Endothelial cell (in vitro differentiated cells): ENCODE measurements at regions not wholly inside any gene's neighbourhood (a gene's known extent, or its start where the extent isn't known, plus 50 kb on each side); places are given as distances from the start of the nearest gene placed in this dataset.

Experiments
- DNase-seq: peaks from one replicate; pipeline ENCODE4 v3.0.0; 2021; ENCODE audit warnings: low spot score
- H3K27ac Mint-ChIP-seq: one replicate; pipeline ENCODE4 v1.8.0; 2021; ENCODE audit warnings: mixed read lengths, inconsistent platforms; ENCODE audit not compliant: unreplicated experiment
- H3K27me3 Mint-ChIP-seq: one replicate; pipeline ENCODE4 v1.8.0; 2021; ENCODE audit warnings: mild to moderate bottlenecking, moderate library complexity, mixed read lengths, inconsistent platforms; ENCODE audit not compliant: unreplicated experiment
- H3K36me3 Mint-ChIP-seq: one replicate; pipeline ENCODE4 v1.8.0; 2021; ENCODE audit warnings: mild to moderate bottlenecking, low read depth, mixed read lengths, inconsistent platforms; ENCODE audit not compliant: unreplicated experiment
- H3K4me1 Mint-ChIP-seq: one replicate; pipeline ENCODE4 v1.8.0; 2021; ENCODE audit warnings: mild to moderate bottlenecking, mixed read lengths, inconsistent platforms; ENCODE audit not compliant: unreplicated experiment
- H3K4me3 Mint-ChIP-seq: one replicate; pipeline ENCODE4 v1.8.0; 2021; ENCODE audit warnings: mild to moderate bottlenecking, mixed read lengths, inconsistent platforms; ENCODE audit not compliant: unreplicated experiment
- H3K9me3 Mint-ChIP-seq: one replicate; pipeline ENCODE4 v1.8.0; 2021; ENCODE audit warnings: mixed read lengths, inconsistent platforms; ENCODE audit not compliant: unreplicated experiment
- CTCF ChIP-seq: fragments of 200-600 bp; sonication (generic); IDR thresholded peaks from one replicate; pipeline ENCODE4 v1.5.0; 2021; ENCODE audit warnings: antibody characterized with exemption; ENCODE audit not compliant: unreplicated experiment

GRCh38 chr14:81927070-81927469, 393.4 kb upstream of the SEL1L start:
- H3K27me3 Mint-ChIP-seq: no peaks in the 10 kb centered on the region
- H3K9me3 Mint-ChIP-seq: peaks cover 7% of the 10 kb centered on the region
- H3K4me1 Mint-ChIP-seq: no peaks in the 10 kb centered on the region
- no peak for TF ChIP-seq CTCF
- no peak for DNase-seq
- no peak overlapping the region for H3K4me3 Mint-ChIP-seq
- H3K27ac Mint-ChIP-seq: no peak overlapping the region
- no peaks in the 10 kb centered on the region for H3K36me3 Mint-ChIP-seq

- Mint-ChIP-seq H3K27ac (no peak overlapping the region), H3K4me3 (no peak overlapping the region), H3K27me3 (peaks cover 1% of the 10 kb centered on the region), H3K36me3 (no peaks in the 10 kb centered on the region), H3K9me3 (peaks cover 7% of the 10 kb centered on the region), H3K4me1 (no peaks in the 10 kb centered on the region)
- TF ChIP-seq CTCF: no peak
- no peak for DNase-seq
These were observed 398.2 kb upstream of the SEL1L start for GRCh38 chr14:81931828-81932227.

DNA sequence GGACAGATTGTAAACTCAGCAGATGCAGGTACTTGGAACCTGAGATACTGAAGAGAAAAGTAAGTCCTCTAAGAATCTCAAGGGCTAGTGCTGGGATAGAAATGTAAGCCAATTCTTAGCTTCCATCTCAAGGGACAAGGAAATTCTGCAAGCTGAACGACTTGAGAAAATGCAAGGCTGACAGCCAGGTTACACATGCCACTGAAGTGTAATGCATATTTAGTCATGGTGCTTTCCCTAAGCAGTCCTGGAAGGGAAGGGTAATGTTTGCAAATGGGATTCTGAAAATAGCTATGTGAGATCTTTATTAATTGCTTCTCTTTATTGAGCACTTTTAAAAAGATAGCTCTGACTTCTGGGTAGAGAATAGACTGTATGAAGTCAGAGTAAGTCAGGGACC, 402.7 kb upstream of the SEL1L start:
- Mint-ChIP-seq H3K4me1 (no peaks in the 10 kb centered on the region), H3K4me3 (no peak overlapping the region), H3K27ac (no peak overlapping the region), H3K9me3 (peaks cover 18% of the 10 kb centered on the region), H3K36me3 (no peaks in the 10 kb centered on the region), H3K27me3 (peaks cover 6% of the 10 kb centered on the region)
- no peak for TF ChIP-seq CTCF
- no peak for DNase-seq

DNA sequence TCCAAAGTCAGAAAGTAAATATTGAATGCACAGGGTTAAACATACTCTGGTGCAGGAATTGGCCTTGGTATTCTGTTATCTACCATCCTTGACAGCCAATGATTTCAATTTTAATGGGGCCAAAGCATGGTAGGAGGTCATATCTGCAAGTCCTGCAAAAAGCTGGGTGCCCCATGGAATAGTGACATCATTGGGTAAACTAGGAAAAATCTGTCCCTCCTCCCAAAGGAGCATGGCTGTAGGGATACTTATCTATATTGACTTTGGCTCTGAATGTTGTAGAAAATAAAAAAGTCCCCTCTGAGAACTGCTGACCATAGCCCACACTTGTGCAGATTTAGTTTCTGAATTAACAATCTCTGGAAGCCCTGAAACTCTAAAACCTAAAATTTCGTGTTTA, 403.2 kb upstream of the SEL1L start:
- TF ChIP-seq CTCF: no peak
- Mint-ChIP-seq H3K36me3 (no peaks in the 10 kb centered on the region), H3K4me1 (no peaks in the 10 kb centered on the region), H3K27me3 (peaks cover 6% of the 10 kb centered on the region), H3K27ac (no peak overlapping the region), H3K9me3 (peaks cover 18% of the 10 kb centered on the region), H3K4me3 (no peak overlapping the region)
- no peak for DNase-seq

DNA sequence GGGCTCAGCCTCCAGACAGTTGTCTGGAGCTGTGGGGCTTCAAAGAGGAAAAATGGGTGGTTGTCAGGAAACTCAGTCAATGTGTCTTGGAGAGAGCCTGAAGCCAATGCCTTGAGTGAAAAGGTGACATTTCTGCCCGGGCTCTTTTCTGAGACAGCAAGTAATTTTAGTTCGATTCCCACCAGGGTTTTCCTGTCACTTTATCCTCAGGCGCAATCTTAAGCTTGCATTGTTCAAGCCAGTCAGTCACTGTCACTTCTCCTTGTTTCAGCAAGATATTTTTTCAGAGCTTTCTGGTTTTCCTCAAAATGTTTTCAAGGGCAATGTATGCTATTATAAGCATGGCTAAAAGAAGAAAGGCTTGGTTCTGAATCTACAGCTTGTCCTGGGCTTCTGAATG, 404.7 kb upstream of the SEL1L start:
- no peaks in the 10 kb centered on the region for H3K4me1 Mint-ChIP-seq
- H3K9me3 Mint-ChIP-seq: peaks cover 24% of the 10 kb centered on the region
- no peak overlapping the region for H3K27ac Mint-ChIP-seq
- H3K36me3 Mint-ChIP-seq: no peaks in the 10 kb centered on the region
- TF ChIP-seq CTCF: no peak
- H3K4me3 Mint-ChIP-seq: no peak overlapping the region
- DNase-seq: no peak
- peaks cover 4% of the 10 kb centered on the region for H3K27me3 Mint-ChIP-seq
